ENCODE measurements at regions not wholly inside any gene's neighbourhood (a gene's known extent, or its start where the extent isn't known, plus 50 kb on each side); places are given as distances from the start of the nearest gene placed in this dataset.

- DNase-seq (ENCODE audit: extremely low read depth, low read depth): no peak
- TF ChIP-seq CTCF (IDR thresholded peaks at IDR 0.05; ENCODE audit: low read depth, low read length, missing control alignments): no peak
- no peak overlapping the region for H3K4me3 ChIP-seq (replicated peaks; ENCODE audit: low read depth, low read length)
These were observed 67.2 kb upstream of the RAB6C start for GRCh38 chr2:129912066-129912820.

- DNase-seq (ENCODE audit: extremely low read depth, low read depth): no peak
- TF ChIP-seq CTCF (IDR thresholded peaks at IDR 0.05; ENCODE audit: low read depth, low read length, missing control alignments): no peak
- no peak overlapping the region for H3K4me3 ChIP-seq (replicated peaks; ENCODE audit: low read depth, low read length)
These were observed 66.4 kb upstream of the RAB6C start for GRCh38 chr2:129912871-129913694.

- TF ChIP-seq CTCF (IDR thresholded peaks at IDR 0.05; ENCODE audit: low read depth, low read length, missing control alignments): no peak
- DNase-seq (ENCODE audit: extremely low read depth, low read depth): no peak
These were observed 65.6 kb upstream of the RAB6C start for GRCh38 chr2:129913695-129914495.

DNA sequence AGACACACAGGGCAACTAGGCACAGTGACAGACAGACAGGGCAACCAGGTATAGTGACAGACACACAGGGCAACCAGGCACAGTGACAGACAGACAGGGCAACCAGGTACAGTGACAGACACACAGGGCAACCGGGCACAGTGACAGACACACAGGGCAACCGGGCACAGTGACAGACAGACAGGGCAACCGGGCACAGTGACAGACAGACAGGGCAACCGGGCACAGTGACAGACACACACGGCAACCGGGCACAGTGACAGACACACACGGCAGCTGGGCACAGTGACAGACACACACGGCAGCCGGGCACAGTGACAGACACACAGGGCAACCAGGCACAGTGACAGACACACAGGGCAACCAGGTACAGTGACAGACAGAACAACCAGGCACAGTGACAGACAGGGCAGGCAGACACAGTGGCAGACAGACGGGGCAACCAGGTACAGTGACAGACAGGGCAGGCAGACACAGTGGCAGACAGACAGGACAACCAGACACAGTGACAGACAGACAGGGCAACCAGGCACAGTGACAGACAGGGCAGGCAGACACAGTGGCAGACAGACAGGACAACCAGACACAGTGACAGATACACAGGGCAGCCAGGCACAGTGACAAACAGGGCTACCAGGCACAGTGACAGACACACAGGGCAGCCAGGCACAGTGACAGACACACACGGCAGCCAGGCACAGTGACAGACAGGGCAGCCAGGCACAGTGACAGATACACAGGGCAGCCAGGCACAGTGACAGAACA lies 64.7 kb upstream of the RAB6C start:
- no peak overlapping the region for H3K4me3 ChIP-seq (replicated peaks; ENCODE audit: low read depth, low read length)
- no peak for TF ChIP-seq CTCF (IDR thresholded peaks at IDR 0.05; ENCODE audit: low read depth, low read length, missing control alignments)
- no peak for DNase-seq (ENCODE audit: extremely low read depth, low read depth)

More at GRCh38 chr2:129913695-129914495, 65.6 kb upstream of the RAB6C start:
- no peak overlapping the region for H3K4me3 ChIP-seq (replicated peaks; ENCODE audit: low read depth, low read length)

DNA sequence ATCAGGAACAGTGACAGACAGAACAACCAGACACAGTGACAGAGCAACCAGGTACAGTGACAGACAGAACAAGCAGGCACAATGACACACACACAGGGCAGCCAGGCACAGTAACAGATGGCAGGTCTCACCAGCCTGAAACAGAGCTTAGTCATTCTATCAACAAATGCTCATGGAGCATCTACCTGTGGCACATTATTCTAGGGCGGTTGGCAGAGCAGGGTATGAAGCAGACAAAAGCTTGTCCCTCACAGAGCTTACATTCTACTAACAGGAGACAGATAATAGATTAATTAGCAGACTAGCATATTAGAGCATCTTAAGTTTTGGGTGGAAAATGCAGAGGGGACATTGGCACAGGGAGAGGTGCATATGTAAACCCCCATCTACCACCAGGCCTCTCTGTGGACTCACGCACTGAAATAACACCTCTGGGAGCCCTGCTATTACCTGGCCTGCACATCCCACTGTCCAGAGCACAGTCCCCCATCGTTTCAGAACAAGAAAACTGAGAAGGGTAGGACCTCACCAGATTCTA lies 64.1 kb upstream of the RAB6C start:
- DNase-seq (ENCODE audit: extremely low read depth, low read depth): no peak
- no peak for TF ChIP-seq CTCF (IDR thresholded peaks at IDR 0.05; ENCODE audit: low read depth, low read length, missing control alignments)
- no peak overlapping the region for H3K4me3 ChIP-seq (replicated peaks; ENCODE audit: low read depth, low read length)

DNA sequence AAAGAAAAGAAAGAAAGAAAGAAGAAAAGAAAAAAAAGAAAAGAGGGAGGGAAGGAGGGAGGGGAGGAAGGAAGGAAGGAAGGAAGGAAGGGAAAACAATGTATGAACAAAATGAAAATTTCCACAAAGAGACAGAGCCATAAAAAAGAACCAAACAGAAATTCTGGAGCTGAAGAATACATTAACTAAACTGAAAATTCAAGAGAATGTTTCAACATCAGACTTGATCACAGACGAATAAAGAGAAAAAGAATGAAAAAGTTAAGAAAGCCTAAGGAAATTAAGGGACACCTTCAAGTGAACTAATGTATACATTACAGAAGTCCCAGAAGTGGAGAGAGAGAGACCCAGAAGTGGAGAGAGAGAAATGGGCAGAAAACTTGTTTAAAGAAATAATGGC lies 60.9 kb upstream of the RAB6C start:
- no peak for TF ChIP-seq CTCF (IDR thresholded peaks at IDR 0.05; ENCODE audit: low read depth, low read length, missing control alignments)

More for the DNA sequence above, 60.9 kb upstream of the RAB6C start:
- H3K4me3 ChIP-seq (replicated peaks; ENCODE audit: low read depth, low read length): no peak overlapping the region
- DNase-seq (ENCODE audit: extremely low read depth, low read depth): no peak
